ENCODE measurements at regions not wholly inside any gene's neighbourhood (a gene's known extent, or its start where the extent isn't known, plus 50 kb on each side); places are given as distances from the start of the nearest gene placed in this dataset.

GRCh38 chrX:68944211-68944610 lies 115.4 kb downstream of the EFNB1 start:
- no peak for DNase-seq (ENCODE audit: low read depth)
- no peak overlapping the region for H3K4me3 ChIP-seq (ENCODE audit: low read length)
- no peak for TF ChIP-seq CTCF (conservative IDR thresholded peaks at IDR 0.05; ENCODE audit: low read depth, low read length)

GRCh38 chrX:68942840-68943239 lies 114.0 kb downstream of the EFNB1 start:
- DNase-seq (ENCODE audit: low read depth), result no peak
- TF ChIP-seq CTCF (conservative IDR thresholded peaks at IDR 0.05; ENCODE audit: low read depth, low read length), result no peak
- no peak overlapping the region for H3K4me3 ChIP-seq (ENCODE audit: low read length)

- H3K4me3 ChIP-seq (ENCODE audit: low read length), result no peak overlapping the region
- TF ChIP-seq CTCF (conservative IDR thresholded peaks at IDR 0.05; ENCODE audit: low read depth, low read length), result no peak
- DNase-seq (ENCODE audit: low read depth), result no peak
Observed at GRCh38 chrX:68942104-68942503, 113.3 kb downstream of the EFNB1 start.

GRCh38 chrX:68941385-68941952 lies 112.6 kb downstream of the EFNB1 start:
- H3K4me3 ChIP-seq (ENCODE audit: low read length), result no peak overlapping the region
- no peak for TF ChIP-seq CTCF (conservative IDR thresholded peaks at IDR 0.05; ENCODE audit: low read depth, low read length)
- DNase-seq (ENCODE audit: low read depth), result no peak

- no peak for TF ChIP-seq CTCF (conservative IDR thresholded peaks at IDR 0.05; ENCODE audit: low read depth, low read length)
- H3K4me3 ChIP-seq (ENCODE audit: low read length), result no peak overlapping the region
- DNase-seq (ENCODE audit: low read depth), result no peak
Observed at GRCh38 chrX:68940601-68941000, 111.8 kb downstream of the EFNB1 start.

GRCh38 chrX:68939868-68940267 lies 111.0 kb downstream of the EFNB1 start:
- H3K4me3 ChIP-seq (ENCODE audit: low read length), result no peak overlapping the region
- DNase-seq (ENCODE audit: low read depth), result no peak
- no peak for TF ChIP-seq CTCF (conservative IDR thresholded peaks at IDR 0.05; ENCODE audit: low read depth, low read length)

- TF ChIP-seq CTCF (conservative IDR thresholded peaks at IDR 0.05; ENCODE audit: low read depth, low read length), result no peak
- no peak overlapping the region for H3K4me3 ChIP-seq (ENCODE audit: low read length)
- no peak for DNase-seq (ENCODE audit: low read depth)
Observed at GRCh38 chrX:68938244-68939004, 109.6 kb downstream of the EFNB1 start.

Data from retinal pigment epithelial cell (primary cell).